Endothelial cell of umbilical vein (primary cell): ENCODE measurements at regions not wholly inside any gene's neighbourhood (a gene's known extent, or its start where the extent isn't known, plus 50 kb on each side); places are given as distances from the start of the nearest gene placed in this dataset.

Experiments
- BruUV-seq: library from RNA; stranded (reverse); fragments of 400-500 nt; replicated peaks from 2 replicates; lab custom pipeline; 2021; lab: Mats Ljungman, UMichigan
- CTCF ChIA-PET: fragments of 300-600, 350-600 bp; sonication (Branson Sonifier 250); formaldehyde crosslinking; loops from one replicate; lab custom pipeline; 2021; ENCODE audit warnings: antibody characterized with exemption, inconsistent platforms; lab: Charles Lee
- POLR2A ChIA-PET: fragments of 300-600, 350-600 bp; sonication (Branson Sonifier 250); formaldehyde crosslinking; loops from one replicate; lab custom pipeline; 2021; ENCODE audit warnings: antibody characterized with exemption, inconsistent platforms; lab: Charles Lee
- DNase-seq: peaks from one replicate; pipeline ENCODE4 v3.0.0-alpha.2; 2011; ENCODE audit warnings: low read depth, low spot score
- FAIRE-seq: peaks from 2 replicates; lab custom pipeline; 2011; peaks lifted over from hg19 to GRCh38; lab: Jason Lieb, UNC
- H2AFZ ChIP-seq: 2 replicates; pipeline ENCODE4 v1.6.0; 2012; ENCODE audit warnings: low read depth, low read length, control low read depth, inconsistent platforms
- H3K27ac ChIP-seq: 2 replicates; pipeline ENCODE4 v1.5.1; 2011; ENCODE audit warnings: low read depth, mild to moderate bottlenecking, control low read depth, low read length, moderate library complexity; ENCODE audit not compliant: insufficient read depth
- H3K27me3 ChIP-seq, 2 experiments: 2 replicates each; pipeline versions ENCODE4 v1.6.0 to v1.6.1; 2011; ENCODE audit warnings: low read length in 2 of 2, mixed read lengths in 1 of 2; ENCODE audit not compliant: control insufficient read depth in 2 of 2, insufficient read depth in 2 of 2
- H3K36me3 ChIP-seq, 2 experiments: 2 replicates in 1 of 2; 3 replicates in 1 of 2; pipeline ENCODE4 v1.5.1; 2011; ENCODE audit warnings: low read length in 2 of 2, mild to moderate bottlenecking in 1 of 2, moderate library complexity in 1 of 2; ENCODE audit not compliant: control insufficient read depth in 2 of 2, insufficient read depth in 2 of 2; ENCODE audit errors: extremely low read depth in 1 of 2
- H3K4me1 ChIP-seq: 3 replicates; pipeline ENCODE4 v1.5.1; 2011; ENCODE audit warnings: mild to moderate bottlenecking, low read length; ENCODE audit not compliant: control insufficient read depth, insufficient read depth; ENCODE audit errors: extremely low read depth
- H3K4me2 ChIP-seq: 2 replicates; pipeline ENCODE4 v1.6.1; 2011; ENCODE audit warnings: low read length, control low read depth, mixed read lengths; ENCODE audit not compliant: insufficient read depth
- H3K4me3 ChIP-seq, 3 experiments: fragments of 200-600 bp in 1 of 3; sonication (generic), shearing (Covaris generic) in 1 of 3; replicated peaks in 1 of 3; 2 replicates each; pipeline ENCODE4 v1.5.1; 2011 to 2016; ENCODE audit warnings: control low read depth in 3 of 3, low read length in 3 of 3, mild to moderate bottlenecking in 2 of 3, inconsistent platforms in 1 of 3, low read depth in 1 of 3, moderate library complexity in 1 of 3; ENCODE audit not compliant: insufficient read depth in 1 of 3
- H3K79me2 ChIP-seq: 2 replicates; pipeline ENCODE4 v1.6.0; 2012; ENCODE audit warnings: low read length, inconsistent platforms; ENCODE audit not compliant: control insufficient read depth, insufficient read depth
- H3K9ac ChIP-seq: replicated peaks from 2 replicates; pipeline ENCODE3; 2011; ENCODE audit warnings: low read length, control low read depth; ENCODE audit not compliant: insufficient read depth; ENCODE audit errors: extremely low read depth
- H3K9me1 ChIP-seq: replicated peaks from 3 replicates; pipeline ENCODE4 v1.6.0; 2011; ENCODE audit warnings: mild to moderate bottlenecking, low read length; ENCODE audit not compliant: control insufficient read depth, insufficient read depth; ENCODE audit errors: extremely low read depth
- H3K9me3 ChIP-seq: replicated peaks from 2 replicates; pipeline ENCODE4 v1.5.1; 2012; ENCODE audit warnings: low read length, inconsistent platforms; ENCODE audit not compliant: control insufficient read depth, insufficient read depth
- H4K20me1 ChIP-seq: replicated peaks from 2 replicates; pipeline ENCODE3; 2011; ENCODE audit warnings: mild to moderate bottlenecking, low read length; ENCODE audit not compliant: control insufficient read depth, insufficient read depth; ENCODE audit errors: extremely low read depth
- EZH2 ChIP-seq: IDR thresholded peaks from 2 replicates; pipeline ENCODE4 v1.6.1; 2012; ENCODE audit warnings: borderline replicate concordance, low read depth, mild to moderate bottlenecking, moderate library complexity, low read length, inconsistent platforms; ENCODE audit not compliant: severe bottlenecking
- FOS ChIP-seq: IDR thresholded peaks from 2 replicates; pipeline ENCODE4 v1.6.1; 2011; ENCODE audit warnings: mild to moderate bottlenecking, low read length, moderate library complexity, borderline replicate concordance; ENCODE audit not compliant: insufficient read depth
- GATA2 ChIP-seq: IDR thresholded peaks from 2 replicates; pipeline ENCODE4 v1.7.0; 2011; ENCODE audit warnings: low read depth, mild to moderate bottlenecking, moderate library complexity, mixed read lengths, low read length; ENCODE audit not compliant: insufficient read length, insufficient read depth
- JUN ChIP-seq: IDR thresholded peaks from 2 replicates; pipeline ENCODE4 v1.6.1; 2011; ENCODE audit warnings: borderline replicate concordance, low read depth; ENCODE audit not compliant: insufficient read length, insufficient read depth
- MYC ChIP-seq: IDR thresholded peaks from one replicate; pipeline ENCODE4 v1.6.1; 2011; ENCODE audit warnings: mild to moderate bottlenecking, low read depth, low read length
- POLR2A ChIP-seq: IDR thresholded peaks from 2 replicates; pipeline ENCODE4 v1.6.1; 2012; ENCODE audit warnings: low read depth, mild to moderate bottlenecking, control low read depth, low read length
- POLR2AphosphoS5 ChIP-seq: IDR thresholded peaks from 2 replicates; pipeline ENCODE4 v1.6.1; 2012; ENCODE audit warnings: low read depth, mild to moderate bottlenecking, control low read depth, low read length, moderate library complexity; ENCODE audit not compliant: insufficient read depth
- dilution Hi-C: fragments of 300-500 bp; cut with MboI; formaldehyde crosslinking; loops from one replicate; pipeline ENCODE4 v1.15.0; 2019; ENCODE audit warnings: low sequenced_read_pairs; ENCODE audit not compliant: extremely low pct_ligation_motif_present
- intact Hi-C: fragments of 100-400 bp; cut with micrococcal nuclease; formaldehyde crosslinking; loops from one replicate; pipeline ENCODE4 v1.10.0; 2022
- TF ChIP-seq, protein P1 (sequence below): IDR thresholded peaks from 2 replicates; pipeline ENCODE4 v1.6.1; 2011; ENCODE audit not compliant: insufficient read depth, insufficient read length
- TF ChIP-seq, protein P2 (sequence below), 2 donors: IDR thresholded peaks; 1 replicate in 1 of 2; 2 replicates in 1 of 2; pipeline ENCODE4 v1.5.1; 2011; ENCODE audit warnings: low read length in 2 of 2, mild to moderate bottlenecking in 2 of 2, moderate library complexity in 2 of 2, control low read depth in 1 of 2, inconsistent platforms in 1 of 2, low read depth in 1 of 2; ENCODE audit not compliant: insufficient read depth in 1 of 2; ENCODE audit errors: extremely low read depth in 1 of 2

DNA sequence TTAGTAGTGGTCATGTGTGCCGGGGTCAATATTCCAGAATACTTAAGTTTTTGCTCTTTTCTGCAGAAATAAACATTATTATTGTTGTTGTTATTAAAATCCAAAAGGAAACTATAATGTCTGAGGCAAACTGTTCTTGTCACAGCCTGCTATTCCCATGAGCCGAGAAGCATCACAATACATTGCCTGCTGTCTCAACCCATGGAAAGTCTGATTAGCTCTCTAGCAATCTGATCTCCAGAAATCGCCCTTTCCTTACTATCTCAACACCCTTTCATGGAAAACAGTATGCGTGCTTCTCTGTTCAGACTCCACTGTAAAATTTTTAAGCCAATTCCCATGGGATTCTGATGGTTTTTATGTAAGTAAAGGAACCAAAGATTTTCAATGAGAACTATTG, 811.0 kb downstream of the TUSC7 start:
- no peaks in the 10 kb centered on the region for H3K9me3 ChIP-seq
- intact Hi-C loops (no loop called here), dilution Hi-C loops (no loop called here)
- H3K4me2 ChIP-seq, result no peak overlapping the region
- FAIRE-seq (no peak), DNase-seq (no peak)
- no peak overlapping the region for H2AFZ ChIP-seq
- no peaks in the 10 kb centered on the region for H3K27me3 ChIP-seq
- H3K27ac ChIP-seq, result no peak overlapping the region
- ChIA-PET CTCF (no interaction called here), POLR2A (no interaction called here)
- no peaks in the 10 kb centered on the region for H4K20me1 ChIP-seq
- no peaks in the 10 kb centered on the region for H3K79me2 ChIP-seq
- no peaks in the 10 kb centered on the region for H3K36me3 ChIP-seq
- H3K4me3 ChIP-seq, result no peak overlapping the region
- TF ChIP-seq EZH2, result no peak
- TF ChIP-seq JUN, result no peak
- no peak for TF ChIP-seq GATA2
- TF ChIP-seq MYC, result no peak
- TF ChIP-seq POLR2A, result no peak
- TF ChIP-seq, protein P1, sequence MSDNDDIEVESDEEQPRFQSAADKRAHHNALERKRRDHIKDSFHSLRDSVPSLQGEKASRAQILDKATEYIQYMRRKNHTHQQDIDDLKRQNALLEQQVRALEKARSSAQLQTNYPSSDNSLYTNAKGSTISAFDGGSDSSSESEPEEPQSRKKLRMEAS, result no peak
- TF ChIP-seq POLR2AphosphoS5, result no peak
- TF ChIP-seq FOS, result no peak
- TF ChIP-seq, protein P2, sequence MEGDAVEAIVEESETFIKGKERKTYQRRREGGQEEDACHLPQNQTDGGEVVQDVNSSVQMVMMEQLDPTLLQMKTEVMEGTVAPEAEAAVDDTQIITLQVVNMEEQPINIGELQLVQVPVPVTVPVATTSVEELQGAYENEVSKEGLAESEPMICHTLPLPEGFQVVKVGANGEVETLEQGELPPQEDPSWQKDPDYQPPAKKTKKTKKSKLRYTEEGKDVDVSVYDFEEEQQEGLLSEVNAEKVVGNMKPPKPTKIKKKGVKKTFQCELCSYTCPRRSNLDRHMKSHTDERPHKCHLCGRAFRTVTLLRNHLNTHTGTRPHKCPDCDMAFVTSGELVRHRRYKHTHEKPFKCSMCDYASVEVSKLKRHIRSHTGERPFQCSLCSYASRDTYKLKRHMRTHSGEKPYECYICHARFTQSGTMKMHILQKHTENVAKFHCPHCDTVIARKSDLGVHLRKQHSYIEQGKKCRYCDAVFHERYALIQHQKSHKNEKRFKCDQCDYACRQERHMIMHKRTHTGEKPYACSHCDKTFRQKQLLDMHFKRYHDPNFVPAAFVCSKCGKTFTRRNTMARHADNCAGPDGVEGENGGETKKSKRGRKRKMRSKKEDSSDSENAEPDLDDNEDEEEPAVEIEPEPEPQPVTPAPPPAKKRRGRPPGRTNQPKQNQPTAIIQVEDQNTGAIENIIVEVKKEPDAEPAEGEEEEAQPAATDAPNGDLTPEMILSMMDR (IDR thresholded peaks at IDR 0.05; ENCODE audit: extremely low read depth in 1 of 2, insufficient read depth in 1 of 2, low read depth in 1 of 2, low read length in 2 of 2), result no peak
- no peaks in the 10 kb centered on the region for H3K4me1 ChIP-seq
- H3K9ac ChIP-seq, result no peak overlapping the region
- no TSS peak for BruUV-seq
- no peaks in the 10 kb centered on the region for H3K9me1 ChIP-seq
